IMR-90 (cell line): ENCODE measurements at regions not wholly inside any gene's neighbourhood (a gene's known extent, or its start where the extent isn't known, plus 50 kb on each side); places are given as distances from the start of the nearest gene placed in this dataset.

ENCODE experiments used
- ATAC-seq: fragments of 200-7000 bp; cut with Tn5 transposase; 2 replicates; pipeline ENCODE4 v1.9.1; 2020; ENCODE audit warnings: low read depth, mild to moderate bottlenecking, moderate library complexity
- BruUV-seq: library from RNA; stranded (reverse); fragments of 400-500 nt; replicated peaks from 2 replicates; lab custom pipeline; 2021; lab: Mats Ljungman, UMichigan
- CTCF ChIA-PET: fragments of 300-600 bp; formaldehyde crosslinking; extraction: SDS; loops from one replicate; lab custom pipeline; 2021; ENCODE audit warnings: antibody characterized with exemption; lab: Yijun Ruan, JAX
- POLR2A ChIA-PET: fragments of 300-600 bp; sonication (Branson Sonifier 250); formaldehyde crosslinking; loops from one replicate; lab custom pipeline; 2022; ENCODE audit warnings: antibody characterized with exemption; ENCODE audit not compliant: unreplicated experiment; lab: Charles Lee
- DNase-seq: peaks from one replicate; pipeline ENCODE4 v3.0.0; 2013
- H2AFZ ChIP-seq: replicated peaks from 2 replicates; pipeline ENCODE3; 2013; ENCODE audit warnings: low read length, mild to moderate bottlenecking; ENCODE audit not compliant: poor library complexity
- H2AK5ac ChIP-seq: 2 replicates; pipeline ENCODE4 v1.6.1; 2013; ENCODE audit warnings: low read depth, low read length, inconsistent platforms
- H2AK9ac ChIP-seq: replicated peaks from 2 replicates; pipeline ENCODE3; 2013; ENCODE audit warnings: mild to moderate bottlenecking, low read depth, low read length, moderate library complexity; ENCODE audit not compliant: poor library complexity
- H2BK120ac ChIP-seq: 2 replicates; pipeline ENCODE4 v1.6.1; 2013; ENCODE audit warnings: low read depth, low read length, inconsistent platforms
- H2BK15ac ChIP-seq: 3 replicates; pipeline ENCODE4 v1.6.1; 2013; ENCODE audit warnings: low read depth, low read length, inconsistent platforms
- H2BK20ac ChIP-seq: 2 replicates; pipeline ENCODE4 v1.6.1; 2013; ENCODE audit warnings: low read depth, mild to moderate bottlenecking, inconsistent platforms, low read length, moderate library complexity
- H2BK5ac ChIP-seq: 2 replicates; pipeline ENCODE4 v1.6.1; 2013; ENCODE audit warnings: mild to moderate bottlenecking, low read depth, low read length, inconsistent platforms; ENCODE audit not compliant: poor library complexity, severe bottlenecking
- H3K14ac ChIP-seq: replicated peaks from 2 replicates; pipeline ENCODE4 v1.6.1; 2013; ENCODE audit warnings: low read depth, low read length, inconsistent platforms
- H3K18ac ChIP-seq: 2 replicates; pipeline ENCODE4 v1.6.1; 2013; ENCODE audit warnings: low read depth, low read length, control low read depth
- H3K23ac ChIP-seq: 2 replicates; pipeline ENCODE4 v1.6.1; 2013; ENCODE audit warnings: low read depth, low read length, inconsistent platforms
- H3K27ac ChIP-seq: 2 replicates; pipeline ENCODE4 v1.5.1; 2013; ENCODE audit warnings: mild to moderate bottlenecking, control low read depth, low read length; ENCODE audit not compliant: insufficient read depth
- H3K27me3 ChIP-seq: 2 replicates; pipeline ENCODE4 v1.6.1; 2013; ENCODE audit warnings: low read length; ENCODE audit not compliant: control insufficient read depth, insufficient read depth
- H3K36me3 ChIP-seq: 2 replicates; pipeline ENCODE4 v1.6.1; 2013; ENCODE audit warnings: low read length, mixed read lengths; ENCODE audit not compliant: control insufficient read depth, insufficient read depth
- H3K4ac ChIP-seq: 2 replicates; pipeline ENCODE4 v1.6.1; 2013; ENCODE audit warnings: low read depth, low read length, inconsistent platforms
- H3K4me1 ChIP-seq: 2 replicates; pipeline ENCODE4 v1.6.1; 2013; ENCODE audit warnings: low read length, mixed read lengths; ENCODE audit not compliant: control insufficient read depth, insufficient read depth
- H3K4me2 ChIP-seq: 2 replicates; pipeline ENCODE4 v1.6.1; 2013; ENCODE audit warnings: low read depth, mild to moderate bottlenecking, control low read depth, low read length, moderate library complexity
- H3K4me3 ChIP-seq: 2 replicates; pipeline ENCODE4 v1.5.1; 2013; ENCODE audit warnings: low read depth, mild to moderate bottlenecking, control low read depth, low read length, moderate library complexity; ENCODE audit not compliant: insufficient read depth
- H3K56ac ChIP-seq: 2 replicates; pipeline ENCODE4 v1.6.1; 2013; ENCODE audit warnings: low read length, inconsistent platforms; ENCODE audit not compliant: insufficient read depth; ENCODE audit errors: extremely low read depth
- H3K79me1 ChIP-seq, 2 experiments: 2 replicates each; pipeline ENCODE4 v1.6.1; 2013; ENCODE audit warnings: low read length in 2 of 2, inconsistent platforms in 1 of 2, low read depth in 1 of 2
- H3K9ac ChIP-seq: 2 replicates; pipeline ENCODE4 v1.6.1; 2013; ENCODE audit warnings: low read depth, low read length, control low read depth
- H3K9me1 ChIP-seq: 2 replicates; pipeline ENCODE4 v1.6.1; 2013; ENCODE audit warnings: low read length, inconsistent platforms; ENCODE audit not compliant: insufficient read depth
- H3K9me3 ChIP-seq: 2 replicates; pipeline ENCODE4 v1.6.1; 2013; ENCODE audit warnings: low read length; ENCODE audit not compliant: control insufficient read depth, insufficient read depth
- H4K20me1 ChIP-seq: 2 replicates; pipeline ENCODE4 v1.6.1; 2013; ENCODE audit warnings: low read length, inconsistent platforms; ENCODE audit not compliant: insufficient read depth
- H4K5ac ChIP-seq: 2 replicates; pipeline ENCODE4 v1.6.1; 2013; ENCODE audit warnings: mild to moderate bottlenecking, low read depth, low read length, control low read depth
- H4K8ac ChIP-seq, 2 experiments: 2 replicates each; pipeline ENCODE4 v1.6.1; 2013; ENCODE audit warnings: low read depth in 2 of 2, low read length in 2 of 2, control low read depth in 1 of 2, inconsistent platforms in 1 of 2
- H4K91ac ChIP-seq: 2 replicates; pipeline ENCODE4 v1.6.1; 2013; ENCODE audit warnings: low read depth, low read length, inconsistent platforms; ENCODE audit not compliant: insufficient read depth
- BHLHE40 ChIP-seq: fragments of 150-350 bp; IDR thresholded peaks from 2 replicates; pipeline ENCODE4 v1.6.1; 2016; ENCODE audit warnings: mild to moderate bottlenecking, low read depth, low read length
- CEBPB ChIP-seq: IDR thresholded peaks from 2 replicates; pipeline ENCODE4 v1.6.1; 2012; ENCODE audit warnings: low read depth, low read length, improper control_type of control experiment
- CHD1 ChIP-seq: IDR thresholded peaks from 2 replicates; pipeline ENCODE4 v1.6.1; 2012; ENCODE audit warnings: low read depth, low read length, improper control_type of control experiment
- CTCF ChIP-seq: conservative IDR thresholded peaks from 2 replicates; pipeline ENCODE4 v1.5.1; 2012; ENCODE audit warnings: mild to moderate bottlenecking, low read depth, low read length, improper control_type of control experiment
- ELK1 ChIP-seq: fragments of 150-350 bp; IDR thresholded peaks from 2 replicates; pipeline ENCODE4 v1.6.1; 2016; ENCODE audit warnings: low read depth, mild to moderate bottlenecking, low read length, moderate library complexity, borderline replicate concordance
- FOS ChIP-seq: fragments of 150-350 bp; IDR thresholded peaks from 2 replicates; pipeline ENCODE4 v1.6.1; 2016; ENCODE audit warnings: low read depth, low read length
- MAFK ChIP-seq: IDR thresholded peaks from 2 replicates; pipeline ENCODE4 v1.6.1; 2012; ENCODE audit warnings: low read depth, low read length, improper control_type of control experiment
- MAZ ChIP-seq: IDR thresholded peaks from 2 replicates; pipeline ENCODE4 v1.6.1; 2012; ENCODE audit warnings: low read depth, mild to moderate bottlenecking, low read length, improper control_type of control experiment, moderate library complexity, borderline replicate concordance
- MXI1 ChIP-seq: IDR thresholded peaks from 2 replicates; pipeline ENCODE4 v1.6.1; 2012; ENCODE audit warnings: low read depth, mild to moderate bottlenecking, low read length, moderate library complexity, borderline replicate concordance
- NFE2L2 ChIP-seq: fragments of 150-350 bp; IDR thresholded peaks from 2 replicates; pipeline ENCODE4 v1.6.1; 2016; ENCODE audit warnings: low read depth, mild to moderate bottlenecking, low read length
- POLR2A ChIP-seq: IDR thresholded peaks from 2 replicates; pipeline ENCODE4 v1.6.1; 2012; ENCODE audit warnings: mild to moderate bottlenecking, low read depth, low read length
- RAD21 ChIP-seq: IDR thresholded peaks from 2 replicates; pipeline ENCODE4 v1.6.1; 2012; ENCODE audit warnings: low read length, improper control_type of control experiment
- RCOR1 ChIP-seq: IDR thresholded peaks from 2 replicates; pipeline ENCODE4 v1.6.1; 2012; ENCODE audit warnings: mild to moderate bottlenecking, low read length, improper control_type of control experiment; ENCODE audit not compliant: insufficient replicate concordance
- RFX5 ChIP-seq: IDR thresholded peaks from 2 replicates; pipeline ENCODE4 v1.8.0; 2012; ENCODE audit warnings: low read depth, mild to moderate bottlenecking, low read length, moderate library complexity
- SMC3 ChIP-seq: fragments of 150-350 bp; IDR thresholded peaks from 2 replicates; pipeline ENCODE4 v1.6.1; 2016; ENCODE audit warnings: low read depth, mild to moderate bottlenecking, antibody characterized with exemption, low read length, moderate library complexity
- USF2 ChIP-seq: fragments of 150-350 bp; IDR thresholded peaks from 2 replicates; pipeline ENCODE4 v1.6.1; 2017; ENCODE audit warnings: mild to moderate bottlenecking, antibody characterized with exemption, low read length, low read depth
- WGBS, 2 experiments: methylation state at CpG; one replicate each; pipeline versions ENCODE4 v1.1.5 to v1.1.7; 2013; ENCODE audit warnings: missing lambda C conversion rate in 2 of 2; ENCODE audit not compliant: insufficient read length in 1 of 2; ENCODE audit errors: extremely low coverage in 2 of 2; 5-methylcytosine and 5-hydroxymethylcytosine counted together
- dilution Hi-C: fragments of 300-500 bp; cut with HindIII; formaldehyde crosslinking; loops from one replicate; pipeline ENCODE4 v1.14.3; 2018; ENCODE audit warnings: low sequenced_read_pairs; ENCODE audit not compliant: unreplicated experiment
- in situ Hi-C: fragments of 300-500 bp; cut with MboI; formaldehyde crosslinking; loops from 3 replicates; pipeline ENCODE4 v1.14.3; 2019; ENCODE audit warnings: low sequenced_read_pairs, inconsistent platforms, mixed read lengths
- intact Hi-C: fragments of 100-400 bp; cut with micrococcal nuclease; formaldehyde crosslinking; loops from 2 replicates; pipeline ENCODE4 v1.10.0; 2022

- TF ChIP-seq CEBPB, result no peak
- no peak for TF ChIP-seq BHLHE40
- no peak for TF ChIP-seq CHD1
- TF ChIP-seq ELK1, result no peak
- no peak for TF ChIP-seq MAFK
- TF ChIP-seq RFX5, result no peak
- TF ChIP-seq MAZ, result no peak
- no peak for TF ChIP-seq USF2
- TF ChIP-seq MXI1, result no peak
- no peak for TF ChIP-seq FOS
- no peak for TF ChIP-seq RAD21
- TF ChIP-seq RCOR1, result no peak
- TF ChIP-seq NFE2L2, result no peak
- no peak for TF ChIP-seq SMC3
- TF ChIP-seq CTCF, result no peak
- TF ChIP-seq POLR2A, result no peak
- no peak for DNase-seq
- in situ Hi-C loops, result no loop called here
- no peak overlapping the region for H4K8ac ChIP-seq
- H4K5ac ChIP-seq, result no peak overlapping the region
- no TSS peak for BruUV-seq
- ATAC-seq, result no peak
- H3K14ac ChIP-seq, result no peak overlapping the region
- H3K27ac ChIP-seq, result no peak overlapping the region
- no peaks in the 10 kb centered on the region for H3K79me1 ChIP-seq
- peaks cover 5% of the 10 kb centered on the region for H3K4me1 ChIP-seq
- intact Hi-C loops, result no loop called here
- no peak overlapping the region for H2BK20ac ChIP-seq
- no peaks in the 10 kb centered on the region for H3K27me3 ChIP-seq
- CTCF ChIA-PET, result no interaction called here
- H3K4ac ChIP-seq, result no peak overlapping the region
- H2BK120ac ChIP-seq, result no peak overlapping the region
- no peak overlapping the region for H3K56ac ChIP-seq
- dilution Hi-C loops, result no loop called here
- H2AFZ ChIP-seq, result no peak overlapping the region
- H4K91ac ChIP-seq, result no peak overlapping the region
- no peaks in the 10 kb centered on the region for H3K36me3 ChIP-seq
- H4K20me1 ChIP-seq, result no peaks in the 10 kb centered on the region
- H3K9ac ChIP-seq, result no peak overlapping the region
- no peak overlapping the region for H3K4me2 ChIP-seq
- H2BK15ac ChIP-seq, result no peak overlapping the region
- H3K23ac ChIP-seq, result no peak overlapping the region
- H3K18ac ChIP-seq, result no peak overlapping the region
- no peak overlapping the region for H2AK5ac ChIP-seq
- H3K9me1 ChIP-seq, result no peaks in the 10 kb centered on the region
- POLR2A ChIA-PET, result no interaction called here
- H3K4me3 ChIP-seq, result no peak overlapping the region
- no peaks in the 10 kb centered on the region for H3K9me3 ChIP-seq
- WGBS, 2 experiments, result no CpG with 5 or more reads among the region's 2 CpGs
- H2AK9ac ChIP-seq, result no peak overlapping the region
- H2BK5ac ChIP-seq, result no peak overlapping the region
Observed at GRCh38 chr2:150693556-150693955, 206.1 kb upstream of the RND3 start.
